Fibroblast of lung (primary cell): ENCODE measurements at regions not wholly inside any gene's neighbourhood (a gene's known extent, or its start where the extent isn't known, plus 50 kb on each side); places are given as distances from the start of the nearest gene placed in this dataset.
A peak's percentile ranks its signal among the peaks of the same experiment; 100 is the strongest.

Experiments used
- DNase-seq, 2 donors: peaks; one replicate each; pipeline versions ENCODE4 v3.0.0 to v3.0.0-alpha.2; 2010; ENCODE audit warnings: low read depth in 2 of 2
- H2AFZ ChIP-seq: 2 replicates; pipeline ENCODE4 v1.5.1; 2012; ENCODE audit warnings: low read length, control low read depth, inconsistent platforms
- H3K27ac ChIP-seq: 2 replicates; pipeline ENCODE4 v1.5.1; 2011; ENCODE audit warnings: low read length, control low read depth; ENCODE audit not compliant: insufficient read depth
- H3K27me3 ChIP-seq: 2 replicates; pipeline ENCODE4 v1.5.1; 2011; ENCODE audit warnings: mild to moderate bottlenecking, low read length; ENCODE audit not compliant: control insufficient read depth, insufficient read depth
- H3K36me3 ChIP-seq: 2 replicates; pipeline ENCODE4 v1.5.1; 2011; ENCODE audit warnings: low read length; ENCODE audit not compliant: control insufficient read depth, insufficient read depth
- H3K4me1 ChIP-seq: 2 replicates; pipeline ENCODE4 v1.5.1; 2011; ENCODE audit warnings: low read length; ENCODE audit not compliant: control insufficient read depth, insufficient read depth; ENCODE audit errors: extremely low read depth
- H3K4me2 ChIP-seq: 2 replicates; pipeline ENCODE4 v1.5.1; 2011; ENCODE audit warnings: low read length, control low read depth; ENCODE audit not compliant: insufficient read depth; ENCODE audit errors: extremely low read depth
- H3K4me3 ChIP-seq, 4 experiments: fragments of 200-600 bp in 1 of 4; sonication (generic) in 1 of 4; replicated peaks in 1 of 4; 2 replicates each; pipeline ENCODE4 v1.5.1; 2011 to 2016; ENCODE audit warnings: low read length in 4 of 4, low read depth in 3 of 4, mild to moderate bottlenecking in 3 of 4, control low read depth in 2 of 4, inconsistent platforms in 1 of 4, mixed read lengths in 1 of 4; ENCODE audit not compliant: insufficient read depth in 1 of 4; ENCODE audit errors: control extremely low read depth in 1 of 4
- H3K79me2 ChIP-seq: 2 replicates; pipeline ENCODE4 v1.5.1; 2012; ENCODE audit warnings: mild to moderate bottlenecking, low read length, inconsistent platforms; ENCODE audit not compliant: control insufficient read depth, insufficient read depth
- H3K9ac ChIP-seq: 2 replicates; pipeline ENCODE4 v1.5.1; 2011; ENCODE audit warnings: mild to moderate bottlenecking, low read length, control low read depth; ENCODE audit not compliant: insufficient read depth
- H3K9me3 ChIP-seq: 2 replicates; pipeline ENCODE4 v1.5.1; 2012; ENCODE audit warnings: low read depth, low read length; ENCODE audit not compliant: control insufficient read depth, insufficient read depth
- H4K20me1 ChIP-seq: 2 replicates; pipeline ENCODE4 v1.5.1; 2011; ENCODE audit warnings: low read length; ENCODE audit not compliant: control insufficient read depth, insufficient read depth; ENCODE audit errors: extremely low read depth
- CTCF ChIP-seq, 2 donors: IDR thresholded peaks in 1 of 2; conservative IDR thresholded peaks in 1 of 2; 1 replicate in 1 of 2; 2 replicates in 1 of 2; pipeline ENCODE4 v1.5.1; 2011 to 2012; ENCODE audit warnings: low read length in 2 of 2, control low read depth in 1 of 2, inconsistent platforms in 1 of 2, low read depth in 1 of 2, mild to moderate bottlenecking in 1 of 2
- EZH2 ChIP-seq: IDR thresholded peaks from 2 replicates; pipeline ENCODE4 v1.5.1; 2012; ENCODE audit warnings: low read length, control low read depth, mild to moderate bottlenecking; ENCODE audit errors: missing control alignments

- Histone ChIP-seq H3K79me2 (no peaks in the 10 kb centered on the region), H3K4me3 (no peak overlapping the region), H3K27me3 (no peaks in the 10 kb centered on the region), H3K27ac (no peak overlapping the region), H4K20me1 (no peaks in the 10 kb centered on the region), H3K4me2 (no peak overlapping the region), H2AFZ (no peak overlapping the region), H3K36me3 (no peaks in the 10 kb centered on the region), H3K9me3 (no peaks in the 10 kb centered on the region), H3K9ac (no peak overlapping the region), H3K4me1 (no peaks in the 10 kb centered on the region)
- no peak for TF ChIP-seq CTCF (conservative IDR thresholded peaks at IDR 0.05 in 1 of 2, IDR thresholded peaks at IDR 0.05 in 1 of 2; ENCODE audit: low read depth in 1 of 2, low read length in 2 of 2)
- TF ChIP-seq EZH2, result no peak
- DNase-seq, result no peak
These were observed 657.9 kb upstream of the ST8SIA4 start for GRCh38 chr5:101561018-101561417.

GRCh38 chr5:101543780-101544179, 640.7 kb upstream of the ST8SIA4 start:
- Histone ChIP-seq H3K27me3 (no peaks in the 10 kb centered on the region), H3K4me2 (no peak overlapping the region), H2AFZ (no peak overlapping the region), H3K4me3 (no peak overlapping the region), H3K9ac (no peak overlapping the region), H3K36me3 (no peaks in the 10 kb centered on the region), H3K9me3 (no peaks in the 10 kb centered on the region), H3K4me1 (no peaks in the 10 kb centered on the region), H3K27ac (no peak overlapping the region), H3K79me2 (no peaks in the 10 kb centered on the region), H4K20me1 (no peaks in the 10 kb centered on the region)
- TF ChIP-seq CTCF (conservative IDR thresholded peaks at IDR 0.05 in 1 of 2, IDR thresholded peaks at IDR 0.05 in 1 of 2; ENCODE audit: low read depth in 1 of 2, low read length in 2 of 2), result no peak
- TF ChIP-seq EZH2, result no peak
- peak; percentile 21 to 32 for DNase-seq

- no peaks in the 10 kb centered on the region for H3K79me2 ChIP-seq
- no peak overlapping the region for H3K27ac ChIP-seq
- H3K4me1 ChIP-seq, result no peaks in the 10 kb centered on the region
- TF ChIP-seq CTCF (conservative IDR thresholded peaks at IDR 0.05 in 1 of 2, IDR thresholded peaks at IDR 0.05 in 1 of 2; ENCODE audit: low read depth in 1 of 2, low read length in 2 of 2) (no peak), EZH2 (no peak)
- H3K4me2 ChIP-seq, result no peak overlapping the region
- no peaks in the 10 kb centered on the region for H3K9me3 ChIP-seq
- no peak overlapping the region for H3K9ac ChIP-seq
- peak in 1 of 2 donors; percentile 27 for DNase-seq
- no peaks in the 10 kb centered on the region for H4K20me1 ChIP-seq
- H2AFZ ChIP-seq, result no peak overlapping the region
- no peak overlapping the region for H3K4me3 ChIP-seq
- no peaks in the 10 kb centered on the region for H3K36me3 ChIP-seq
- no peaks in the 10 kb centered on the region for H3K27me3 ChIP-seq
These were observed 636.2 kb upstream of the ST8SIA4 start for GRCh38 chr5:101539315-101539714.
